ENCODE measurements at regions not wholly inside any gene's neighbourhood (a gene's known extent, or its start where the extent isn't known, plus 50 kb on each side); places are given as distances from the start of the nearest gene placed in this dataset.

DNA sequence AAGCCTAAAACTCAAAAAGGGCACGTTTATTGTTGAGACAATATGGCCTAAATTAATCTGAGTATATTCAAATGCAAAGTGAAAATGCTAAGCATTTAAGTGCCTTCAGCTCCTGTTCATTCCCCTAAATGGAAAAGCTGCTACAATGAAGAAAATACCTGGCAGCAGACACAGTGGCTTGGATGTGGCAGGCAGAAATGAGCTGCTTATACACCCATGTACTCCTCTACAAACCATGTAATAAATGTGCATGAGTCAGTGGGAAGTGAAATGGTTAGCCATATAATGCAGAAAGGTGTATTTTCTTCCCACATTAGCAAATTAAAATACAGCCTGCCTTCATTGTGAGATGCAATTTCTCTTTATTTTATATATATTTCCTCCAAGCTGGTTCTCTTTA is 859.2 kb upstream of the SEMA6A start:
- H3K79me2 ChIP-seq (ENCODE audit: control insufficient read depth, insufficient read depth, low read length), result no peaks in the 10 kb centered on the region
- TF ChIP-seq GATA2 (IDR thresholded peaks at IDR 0.05; ENCODE audit: insufficient read depth, insufficient read length, low read depth, low read length) (no peak), MAX (IDR thresholded peaks at IDR 0.05; ENCODE audit: insufficient read depth, insufficient read length) (no peak), FOS (IDR thresholded peaks at IDR 0.05; ENCODE audit: borderline replicate concordance, insufficient read depth, low read length) (no peak), POLR2AphosphoS5 (IDR thresholded peaks at IDR 0.05; ENCODE audit: insufficient read depth, low read depth, low read length) (no peak), POLR2A (IDR thresholded peaks at IDR 0.05; ENCODE audit: low read depth, low read length) (no peak), MYC (IDR thresholded peaks at IDR 0.05; ENCODE audit: low read depth, low read length) (no peak), JUN (IDR thresholded peaks at IDR 0.05; ENCODE audit: borderline replicate concordance, insufficient read depth, insufficient read length, low read depth) (no peak), EZH2 (IDR thresholded peaks at IDR 0.05; ENCODE audit: borderline replicate concordance, low read depth, low read length, severe bottlenecking) (no peak)
- TF ChIP-seq, protein P1, sequence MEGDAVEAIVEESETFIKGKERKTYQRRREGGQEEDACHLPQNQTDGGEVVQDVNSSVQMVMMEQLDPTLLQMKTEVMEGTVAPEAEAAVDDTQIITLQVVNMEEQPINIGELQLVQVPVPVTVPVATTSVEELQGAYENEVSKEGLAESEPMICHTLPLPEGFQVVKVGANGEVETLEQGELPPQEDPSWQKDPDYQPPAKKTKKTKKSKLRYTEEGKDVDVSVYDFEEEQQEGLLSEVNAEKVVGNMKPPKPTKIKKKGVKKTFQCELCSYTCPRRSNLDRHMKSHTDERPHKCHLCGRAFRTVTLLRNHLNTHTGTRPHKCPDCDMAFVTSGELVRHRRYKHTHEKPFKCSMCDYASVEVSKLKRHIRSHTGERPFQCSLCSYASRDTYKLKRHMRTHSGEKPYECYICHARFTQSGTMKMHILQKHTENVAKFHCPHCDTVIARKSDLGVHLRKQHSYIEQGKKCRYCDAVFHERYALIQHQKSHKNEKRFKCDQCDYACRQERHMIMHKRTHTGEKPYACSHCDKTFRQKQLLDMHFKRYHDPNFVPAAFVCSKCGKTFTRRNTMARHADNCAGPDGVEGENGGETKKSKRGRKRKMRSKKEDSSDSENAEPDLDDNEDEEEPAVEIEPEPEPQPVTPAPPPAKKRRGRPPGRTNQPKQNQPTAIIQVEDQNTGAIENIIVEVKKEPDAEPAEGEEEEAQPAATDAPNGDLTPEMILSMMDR (IDR thresholded peaks at IDR 0.05; ENCODE audit: extremely low read depth in 1 of 2, insufficient read depth in 1 of 2, low read depth in 1 of 2, low read length in 2 of 2), result no peak
- no TSS peak for BruUV-seq (replicated peaks)
- H3K9ac ChIP-seq (replicated peaks; ENCODE audit: extremely low read depth, insufficient read depth, low read length), result no peak overlapping the region
- no peaks in the 10 kb centered on the region for H3K4me1 ChIP-seq (ENCODE audit: control insufficient read depth, extremely low read depth, insufficient read depth, low read length)
- ChIA-PET CTCF (no interaction called here), POLR2A (no interaction called here)
- intact Hi-C loops (cut with micrococcal nuclease), result no loop called here
- FAIRE-seq (no peak), DNase-seq (ENCODE audit: low read depth, low spot score) (no peak)
- H4K20me1 ChIP-seq (replicated peaks; ENCODE audit: control insufficient read depth, extremely low read depth, insufficient read depth, low read length), result no peaks in the 10 kb centered on the region
- no peak overlapping the region for H3K27ac ChIP-seq (ENCODE audit: insufficient read depth, low read depth, low read length)
- H3K4me3 ChIP-seq (replicated peaks in 1 of 3; ENCODE audit: insufficient read depth in 1 of 3, low read depth in 1 of 3, low read length in 3 of 3), result no peak overlapping the region
- no peaks in the 10 kb centered on the region for H3K9me1 ChIP-seq (replicated peaks; ENCODE audit: control insufficient read depth, extremely low read depth, insufficient read depth, low read length)
- H3K36me3 ChIP-seq (ENCODE audit: control insufficient read depth in 2 of 2, extremely low read depth in 1 of 2, insufficient read depth in 2 of 2, low read length in 2 of 2), result no peaks in the 10 kb centered on the region
- H3K4me2 ChIP-seq (ENCODE audit: insufficient read depth, low read length), result no peak overlapping the region
- no peaks in the 10 kb centered on the region for H3K27me3 ChIP-seq (ENCODE audit: control insufficient read depth in 2 of 2, insufficient read depth in 2 of 2, low read length in 2 of 2)
- H3K9me3 ChIP-seq (replicated peaks; ENCODE audit: control insufficient read depth, insufficient read depth, low read length), result no peaks in the 10 kb centered on the region
- no peak overlapping the region for H2AFZ ChIP-seq (ENCODE audit: low read depth, low read length)
- dilution Hi-C loops (cut with MboI; ENCODE audit: extremely low pct_ligation_motif_present, low sequenced_read_pairs), result no loop called here
